ENCODE measurements at regions not wholly inside any gene's neighbourhood (a gene's known extent, or its start where the extent isn't known, plus 50 kb on each side); places are given as distances from the start of the nearest gene placed in this dataset.

DNA sequence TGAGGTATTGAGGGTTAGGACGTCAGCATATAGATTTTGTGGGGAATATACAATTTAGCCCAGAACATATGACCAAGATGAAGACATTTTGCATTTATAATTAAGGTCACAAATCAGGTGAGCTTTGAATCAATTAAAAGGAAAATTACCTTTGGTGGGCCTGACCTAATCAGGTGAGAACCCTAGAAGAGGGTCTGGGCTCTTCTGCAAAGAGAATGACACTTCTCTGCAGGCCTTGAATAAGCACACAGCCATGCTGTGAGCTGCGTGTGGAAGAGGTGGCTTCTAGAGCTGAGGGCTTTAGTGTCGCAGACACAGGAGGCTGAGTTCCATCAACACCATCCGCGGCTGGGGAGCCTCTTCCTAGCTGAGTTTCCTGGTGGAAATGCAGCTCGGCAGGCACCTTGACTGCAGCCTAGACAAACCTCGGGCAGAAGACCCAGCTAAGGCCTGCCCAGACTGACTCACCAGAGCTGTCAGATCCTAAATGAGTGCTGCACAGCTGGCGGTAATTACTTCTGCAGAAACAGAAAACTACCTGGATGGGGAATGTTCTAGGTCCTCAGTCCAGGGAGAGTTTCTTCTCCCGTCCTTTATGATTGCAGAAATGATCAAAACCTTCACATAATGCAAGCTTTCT is 287.5 kb upstream of the IRX1 start:
- H3K27ac Mint-ChIP-seq = no peak overlapping the region
- peaks cover 18% of the 10 kb centered on the region for H3K9me3 Mint-ChIP-seq

GRCh38 chr5:3305432-3305831 is 290.2 kb upstream of the IRX1 start:
- peaks cover 4% of the 10 kb centered on the region for H3K9me3 Mint-ChIP-seq
- intact Hi-C loops (cut with micrococcal nuclease) = no loop called here
- no peaks in the 10 kb centered on the region for H3K4me1 Mint-ChIP-seq (ENCODE audit: low read depth)
- no peak for DNase-seq (ENCODE audit: low spot score)
- H3K27me3 Mint-ChIP-seq (ENCODE audit: low read depth) = no peaks in the 10 kb centered on the region
- H3K36me3 Mint-ChIP-seq (ENCODE audit: low read depth) = no peaks in the 10 kb centered on the region
- H3K4me3 Mint-ChIP-seq (ENCODE audit: low read depth) = no peak overlapping the region
- H3K27ac Mint-ChIP-seq = no peak overlapping the region

More for the DNA sequence above, 287.5 kb upstream of the IRX1 start:
- no peaks in the 10 kb centered on the region for H3K36me3 Mint-ChIP-seq (ENCODE audit: low read depth)
- H3K27me3 Mint-ChIP-seq (ENCODE audit: low read depth) = no peaks in the 10 kb centered on the region
- no peak for DNase-seq (ENCODE audit: low spot score)
- H3K4me3 Mint-ChIP-seq (ENCODE audit: low read depth) = no peak overlapping the region
- H3K4me1 Mint-ChIP-seq (ENCODE audit: low read depth) = no peaks in the 10 kb centered on the region
- intact Hi-C loops (cut with micrococcal nuclease) = no loop called here

GRCh38 chr5:3304346-3304745 is 291.3 kb upstream of the IRX1 start:
- no peaks in the 10 kb centered on the region for H3K27me3 Mint-ChIP-seq (ENCODE audit: low read depth)
- no peaks in the 10 kb centered on the region for H3K36me3 Mint-ChIP-seq (ENCODE audit: low read depth)
- H3K4me1 Mint-ChIP-seq (ENCODE audit: low read depth) = no peaks in the 10 kb centered on the region
- H3K9me3 Mint-ChIP-seq = peaks cover 4% of the 10 kb centered on the region
- intact Hi-C loops (cut with micrococcal nuclease) = no loop called here
- DNase-seq (ENCODE audit: low spot score) = no peak
- H3K4me3 Mint-ChIP-seq (ENCODE audit: low read depth) = no peak overlapping the region
- no peak overlapping the region for H3K27ac Mint-ChIP-seq

- Mint-ChIP-seq H3K27me3 (ENCODE audit: low read depth) (no peaks in the 10 kb centered on the region), H3K9me3 (peaks cover 4% of the 10 kb centered on the region), H3K4me3 (ENCODE audit: low read depth) (no peak overlapping the region), H3K27ac (no peak overlapping the region), H3K36me3 (ENCODE audit: low read depth) (no peaks in the 10 kb centered on the region), H3K4me1 (ENCODE audit: low read depth) (no peaks in the 10 kb centered on the region)
- DNase-seq (ENCODE audit: low spot score) = no peak
- intact Hi-C loops (cut with micrococcal nuclease) = no loop called here
These were observed 291.9 kb upstream of the IRX1 start for GRCh38 chr5:3303777-3304176.

- no peak for DNase-seq (ENCODE audit: low spot score)
- Mint-ChIP-seq H3K4me1 (ENCODE audit: low read depth) (no peaks in the 10 kb centered on the region), H3K27ac (no peak overlapping the region), H3K36me3 (ENCODE audit: low read depth) (no peaks in the 10 kb centered on the region), H3K9me3 (peaks cover 4% of the 10 kb centered on the region), H3K27me3 (ENCODE audit: low read depth) (no peaks in the 10 kb centered on the region), H3K4me3 (ENCODE audit: low read depth) (no peak overlapping the region)
- intact Hi-C loops (cut with micrococcal nuclease) = no loop called here
These were observed 293.4 kb upstream of the IRX1 start for GRCh38 chr5:3302228-3302627.

- Mint-ChIP-seq H3K9me3 (peaks cover 4% of the 10 kb centered on the region), H3K36me3 (ENCODE audit: low read depth) (no peaks in the 10 kb centered on the region), H3K27ac (no peak overlapping the region), H3K4me1 (ENCODE audit: low read depth) (no peaks in the 10 kb centered on the region), H3K27me3 (ENCODE audit: low read depth) (no peaks in the 10 kb centered on the region), H3K4me3 (ENCODE audit: low read depth) (no peak overlapping the region)
- DNase-seq (ENCODE audit: low spot score) = no peak
- intact Hi-C loops (cut with micrococcal nuclease) = no loop called here
These were observed 294.3 kb upstream of the IRX1 start for GRCh38 chr5:3301306-3301705.

DNA sequence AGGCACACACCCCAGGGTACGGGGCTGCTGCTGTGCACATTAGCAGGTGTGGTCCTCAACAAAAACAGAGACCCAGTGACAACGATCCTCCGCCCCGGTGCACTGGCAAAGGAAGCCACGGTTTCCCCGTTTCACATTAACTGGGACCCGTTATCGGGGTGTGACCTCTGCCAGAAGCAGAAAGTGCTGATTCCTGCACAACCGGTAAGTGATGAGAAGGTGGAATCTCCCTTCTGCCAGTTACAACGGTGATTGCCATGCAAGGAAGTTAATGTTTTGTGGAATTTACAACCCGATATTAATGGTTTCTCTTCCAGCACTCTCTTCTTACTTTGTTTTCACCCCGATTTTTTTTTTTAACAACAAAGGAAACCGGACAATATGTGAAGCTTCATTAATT is 294.9 kb upstream of the IRX1 start:
- intact Hi-C loops (cut with micrococcal nuclease) = no loop called here
- Mint-ChIP-seq H3K36me3 (ENCODE audit: low read depth) (no peaks in the 10 kb centered on the region), H3K27me3 (ENCODE audit: low read depth) (no peaks in the 10 kb centered on the region), H3K4me3 (ENCODE audit: low read depth) (no peak overlapping the region), H3K4me1 (ENCODE audit: low read depth) (no peaks in the 10 kb centered on the region), H3K27ac (no peak overlapping the region), H3K9me3 (peaks cover 4% of the 10 kb centered on the region)
- no peak for DNase-seq (ENCODE audit: low spot score)

DNA sequence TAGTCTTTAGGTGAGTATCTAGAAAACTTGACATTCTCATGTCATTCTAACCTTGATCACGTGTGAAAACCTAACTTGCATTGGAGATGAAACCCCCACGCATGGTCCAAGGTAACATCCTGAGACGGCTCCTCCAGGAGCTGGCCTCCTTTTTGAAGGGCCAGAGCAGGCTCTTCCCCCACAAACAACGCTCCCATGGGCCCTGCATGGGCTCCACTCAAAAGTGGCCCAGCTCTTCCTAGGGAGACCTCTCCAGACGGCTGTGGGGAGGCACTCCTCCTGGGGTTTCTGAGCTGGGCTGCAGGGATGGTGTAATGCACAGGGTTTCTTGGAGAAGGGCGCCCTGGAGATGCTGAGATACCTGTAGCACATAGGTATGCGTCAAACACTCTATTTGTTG is 296.2 kb upstream of the IRX1 start:
- Mint-ChIP-seq H3K27ac (no peak overlapping the region), H3K4me1 (ENCODE audit: low read depth) (no peaks in the 10 kb centered on the region), H3K4me3 (ENCODE audit: low read depth) (no peak overlapping the region), H3K36me3 (ENCODE audit: low read depth) (no peaks in the 10 kb centered on the region), H3K27me3 (ENCODE audit: low read depth) (no peaks in the 10 kb centered on the region), H3K9me3 (peaks cover 8% of the 10 kb centered on the region)
- no peak for DNase-seq (ENCODE audit: low spot score)
- intact Hi-C loops (cut with micrococcal nuclease) = no loop called here

- H3K36me3 Mint-ChIP-seq (ENCODE audit: low read depth) = no peaks in the 10 kb centered on the region
- H3K9me3 Mint-ChIP-seq = peaks cover 13% of the 10 kb centered on the region
- intact Hi-C loops (cut with micrococcal nuclease) = no loop called here
- H3K27ac Mint-ChIP-seq = no peak overlapping the region
- DNase-seq (ENCODE audit: low spot score) = no peak
- H3K4me3 Mint-ChIP-seq (ENCODE audit: low read depth) = no peak overlapping the region
- H3K27me3 Mint-ChIP-seq (ENCODE audit: low read depth) = no peaks in the 10 kb centered on the region
- H3K4me1 Mint-ChIP-seq (ENCODE audit: low read depth) = no peaks in the 10 kb centered on the region
These were observed 297.8 kb upstream of the IRX1 start for GRCh38 chr5:3297853-3298252.

GRCh38 chr5:3288325-3288724 is 307.3 kb upstream of the IRX1 start:
- intact Hi-C loops (cut with micrococcal nuclease) = no loop called here
- no peaks in the 10 kb centered on the region for H3K27me3 Mint-ChIP-seq (ENCODE audit: low read depth)
- H3K36me3 Mint-ChIP-seq (ENCODE audit: low read depth) = no peaks in the 10 kb centered on the region
- peaks cover 12% of the 10 kb centered on the region for H3K9me3 Mint-ChIP-seq
- no peaks in the 10 kb centered on the region for H3K4me1 Mint-ChIP-seq (ENCODE audit: low read depth)
- H3K27ac Mint-ChIP-seq = no peak overlapping the region
- DNase-seq (ENCODE audit: low spot score) = no peak
- H3K4me3 Mint-ChIP-seq (ENCODE audit: low read depth) = no peak overlapping the region

DNA sequence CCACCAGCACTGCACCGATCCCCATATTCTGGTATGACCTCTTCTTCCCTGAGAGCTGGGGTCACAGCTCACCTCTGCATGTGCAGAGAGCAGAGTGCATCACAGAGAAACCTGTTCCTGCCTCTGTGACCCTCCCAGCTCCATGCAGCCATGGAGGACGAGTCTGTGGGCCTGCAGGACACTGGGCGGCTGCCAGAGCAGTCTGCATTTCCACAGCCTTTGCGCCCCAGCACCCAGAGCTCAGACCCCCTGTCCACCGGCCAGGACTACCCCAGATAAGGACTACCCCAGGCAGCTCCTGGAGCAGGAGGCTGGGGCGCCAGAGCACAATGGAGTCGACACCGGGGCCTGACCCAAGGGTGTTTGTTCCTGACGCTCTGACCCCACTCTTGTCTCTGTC is 308.1 kb upstream of the IRX1 start:
- DNase-seq (ENCODE audit: low spot score) = no peak
- intact Hi-C loops (cut with micrococcal nuclease) = no loop called here

DNA sequence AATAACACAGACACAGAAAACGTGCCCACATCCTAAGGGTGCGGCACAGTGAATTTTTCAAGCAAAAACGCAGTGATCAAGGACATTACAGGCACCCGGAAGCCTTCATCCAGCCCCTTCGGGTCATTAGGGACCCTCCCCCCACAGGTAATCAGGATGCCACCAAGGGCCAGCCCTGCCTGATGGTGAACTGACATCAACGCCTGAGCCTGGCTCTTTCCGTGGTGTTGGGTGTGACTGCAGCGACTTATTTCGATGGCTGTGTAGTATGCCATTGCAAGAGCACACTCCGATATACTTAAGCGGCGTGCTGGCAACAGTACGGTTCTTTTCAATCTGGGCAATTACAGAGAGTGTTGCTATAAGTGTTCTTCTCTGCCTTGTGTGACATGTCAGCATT is 310.0 kb upstream of the IRX1 start:
- no peaks in the 10 kb centered on the region for H3K4me1 Mint-ChIP-seq (ENCODE audit: low read depth)
- H3K27ac Mint-ChIP-seq = no peak overlapping the region
- H3K9me3 Mint-ChIP-seq = peaks cover 28% of the 10 kb centered on the region
- no peaks in the 10 kb centered on the region for H3K27me3 Mint-ChIP-seq (ENCODE audit: low read depth)
- no peaks in the 10 kb centered on the region for H3K36me3 Mint-ChIP-seq (ENCODE audit: low read depth)
- intact Hi-C loops (cut with micrococcal nuclease) = no loop called here
- DNase-seq (ENCODE audit: low spot score) = no peak
- no peak overlapping the region for H3K4me3 Mint-ChIP-seq (ENCODE audit: low read depth)

More for the DNA sequence above, 308.1 kb upstream of the IRX1 start:
- no peak overlapping the region for H3K4me3 Mint-ChIP-seq (ENCODE audit: low read depth)
- peaks cover 19% of the 10 kb centered on the region for H3K9me3 Mint-ChIP-seq
- no peaks in the 10 kb centered on the region for H3K36me3 Mint-ChIP-seq (ENCODE audit: low read depth)
- no peaks in the 10 kb centered on the region for H3K27me3 Mint-ChIP-seq (ENCODE audit: low read depth)
- no peaks in the 10 kb centered on the region for H3K4me1 Mint-ChIP-seq (ENCODE audit: low read depth)
- H3K27ac Mint-ChIP-seq = no peak overlapping the region

DNA sequence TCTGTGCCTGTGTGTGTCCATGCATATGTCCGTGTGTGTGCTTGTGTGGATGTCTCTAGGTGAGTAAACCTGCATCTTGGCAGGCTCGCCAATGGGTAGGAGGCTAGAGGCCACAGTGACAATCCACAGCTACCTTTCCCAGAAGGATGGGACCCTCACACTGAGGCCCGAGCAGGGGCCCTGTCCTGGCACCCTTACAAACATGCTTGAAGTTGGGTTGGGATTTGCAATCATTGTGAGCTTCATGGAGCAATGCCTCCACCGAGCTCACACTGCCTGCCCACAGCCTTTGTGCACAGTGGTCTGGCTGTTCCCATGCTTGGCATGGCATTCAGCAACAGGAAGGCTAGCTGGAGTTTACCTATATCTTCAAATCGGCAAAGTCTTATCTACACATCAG is 311.1 kb upstream of the IRX1 start:
- no peaks in the 10 kb centered on the region for H3K36me3 Mint-ChIP-seq (ENCODE audit: low read depth)

GRCh38 chr5:3282841-3283240 is 312.8 kb upstream of the IRX1 start:
- Mint-ChIP-seq H3K9me3 (peaks cover 23% of the 10 kb centered on the region), H3K36me3 (ENCODE audit: low read depth) (no peaks in the 10 kb centered on the region)

More for the DNA sequence above, 311.1 kb upstream of the IRX1 start:
- intact Hi-C loops (cut with micrococcal nuclease) = no loop called here
- Mint-ChIP-seq H3K27me3 (ENCODE audit: low read depth) (no peaks in the 10 kb centered on the region), H3K4me3 (ENCODE audit: low read depth) (no peak overlapping the region), H3K9me3 (peaks cover 23% of the 10 kb centered on the region), H3K4me1 (ENCODE audit: low read depth) (no peaks in the 10 kb centered on the region), H3K27ac (no peak overlapping the region)
- no peak for DNase-seq (ENCODE audit: low spot score)

More at GRCh38 chr5:3282841-3283240, 312.8 kb upstream of the IRX1 start:
- no peak for DNase-seq (ENCODE audit: low spot score)
- H3K27me3 Mint-ChIP-seq (ENCODE audit: low read depth) = no peaks in the 10 kb centered on the region
- intact Hi-C loops (cut with micrococcal nuclease) = no loop called here
- H3K4me1 Mint-ChIP-seq (ENCODE audit: low read depth) = no peaks in the 10 kb centered on the region
- H3K4me3 Mint-ChIP-seq (ENCODE audit: low read depth) = no peak overlapping the region
- no peak overlapping the region for H3K27ac Mint-ChIP-seq
